Stimulated activated CD4-positive, alpha-beta T cell treated with anti-CD3 and anti-CD28 coated beads, Interleukin-15, amount 100 ng/mL, for 48 hours (primary cell): ENCODE measurements at regions not wholly inside any gene's neighbourhood (a gene's known extent, or its start where the extent isn't known, plus 50 kb on each side); places are given as distances from the start of the nearest gene placed in this dataset.

Source experiments
- DNase-seq, 2 donors: peaks; one replicate each; pipeline ENCODE4 v3.0.0-alpha.2; 2020; ENCODE audit warnings: low read depth in 2 of 2

GRCh38 chr12:105705765-105706164 is 375.3 kb downstream of the C12orf75 start:
- peak in 1 of 2 donors; percentile 5 for DNase-seq

DNA sequence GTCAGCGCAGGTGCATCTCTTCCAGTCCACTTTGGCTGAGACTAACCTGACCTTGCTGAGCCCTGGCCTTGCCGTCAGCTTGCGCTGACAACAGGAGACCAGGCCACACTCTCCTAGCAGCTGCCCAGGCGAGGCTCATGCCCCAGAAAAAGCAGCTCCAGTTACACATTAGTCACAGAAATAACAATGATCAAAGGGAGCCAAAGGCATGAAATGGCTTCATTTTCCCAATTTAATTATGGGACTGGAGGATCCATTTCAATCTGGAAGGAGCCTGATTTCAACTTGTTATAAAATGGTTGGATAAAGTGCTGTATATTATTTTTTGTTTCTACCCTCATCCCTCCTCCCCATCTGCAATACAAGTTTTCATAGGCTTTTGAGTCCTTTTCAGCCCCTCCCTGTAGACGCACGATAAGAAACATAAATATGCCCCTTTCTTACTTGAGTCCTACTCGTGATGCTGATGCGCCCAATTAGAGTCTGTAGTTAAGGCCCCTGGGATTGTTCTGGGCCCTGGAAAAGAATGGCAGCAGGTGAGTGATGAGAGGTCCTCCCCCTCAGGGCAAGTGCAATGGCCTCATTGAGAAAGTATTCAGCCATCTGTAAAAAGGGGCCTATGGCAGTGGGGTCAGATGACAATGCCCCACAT is 376.0 kb downstream of the C12orf75 start:
- no peak for DNase-seq

DNA sequence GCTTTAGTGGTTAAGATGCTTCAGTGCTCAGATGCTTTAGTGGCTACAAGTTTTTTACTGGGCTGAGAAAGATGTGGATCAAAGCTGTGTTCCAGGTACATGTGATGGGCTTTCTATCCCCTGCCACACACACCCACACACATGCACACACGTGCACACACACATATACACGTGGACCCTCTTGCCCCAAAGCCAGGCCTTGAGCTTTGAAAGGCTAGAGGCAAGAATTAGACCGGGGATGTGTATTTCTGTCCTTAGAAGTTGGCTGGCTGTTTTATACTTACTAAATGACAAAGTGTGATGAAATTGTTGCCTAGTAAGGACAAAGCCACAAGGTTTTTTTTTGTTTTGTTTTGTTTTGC is 376.5 kb downstream of the C12orf75 start:
- DNase-seq, result no peak

DNA sequence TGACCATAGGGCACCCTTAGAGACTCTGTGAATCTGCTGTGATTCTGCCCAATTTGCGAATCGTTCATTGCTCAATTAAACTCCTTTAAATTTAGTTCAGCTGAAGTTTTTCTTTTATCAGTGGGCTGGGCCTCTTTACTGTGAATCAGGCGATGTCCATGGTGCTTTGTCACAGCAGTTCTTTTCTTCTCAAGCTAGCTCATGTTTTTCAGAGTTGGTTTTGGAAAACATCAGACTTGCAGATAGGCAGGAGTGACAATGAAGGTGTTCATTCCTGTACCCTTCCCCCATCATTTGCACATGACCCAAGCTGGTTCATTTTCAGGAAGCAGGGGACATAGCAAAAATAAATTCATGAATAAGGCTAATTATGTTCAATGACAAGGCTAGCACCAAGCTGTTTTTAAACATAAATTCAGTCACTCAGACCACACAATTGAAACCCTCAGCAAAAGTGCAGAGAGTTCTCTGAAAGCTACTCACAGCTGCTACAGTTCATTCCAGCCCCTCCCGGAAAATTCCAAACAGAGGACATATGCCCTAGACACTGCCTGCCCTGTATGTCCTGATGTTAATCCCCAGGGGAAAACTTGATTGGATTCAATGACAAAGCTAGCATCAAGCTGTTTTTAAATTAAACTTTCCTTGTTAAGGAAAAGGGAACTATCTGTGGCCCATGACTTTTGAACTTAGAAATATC is 383.3 kb downstream of the C12orf75 start:
- DNase-seq, result no peak

DNA sequence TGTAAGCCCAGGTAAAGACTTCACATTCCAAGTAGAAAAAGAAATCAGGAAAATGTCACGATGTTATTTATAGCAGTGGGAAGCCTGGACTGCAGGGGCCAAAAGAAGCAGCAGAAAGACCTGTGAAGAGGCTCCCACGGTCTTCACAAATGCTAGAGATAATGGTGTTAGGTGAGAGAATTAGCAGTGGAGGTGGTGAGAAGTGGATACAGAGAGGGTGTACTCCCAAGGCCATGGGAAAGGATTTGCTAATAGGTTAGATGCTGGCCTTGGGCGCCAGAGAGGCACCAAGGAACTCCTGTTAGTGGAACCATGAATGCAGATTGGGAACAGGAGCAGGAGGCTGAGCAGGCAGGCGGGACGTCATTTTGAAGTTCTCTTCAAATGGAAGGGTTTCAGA is 386.1 kb downstream of the C12orf75 start:
- no peak for DNase-seq

DNA sequence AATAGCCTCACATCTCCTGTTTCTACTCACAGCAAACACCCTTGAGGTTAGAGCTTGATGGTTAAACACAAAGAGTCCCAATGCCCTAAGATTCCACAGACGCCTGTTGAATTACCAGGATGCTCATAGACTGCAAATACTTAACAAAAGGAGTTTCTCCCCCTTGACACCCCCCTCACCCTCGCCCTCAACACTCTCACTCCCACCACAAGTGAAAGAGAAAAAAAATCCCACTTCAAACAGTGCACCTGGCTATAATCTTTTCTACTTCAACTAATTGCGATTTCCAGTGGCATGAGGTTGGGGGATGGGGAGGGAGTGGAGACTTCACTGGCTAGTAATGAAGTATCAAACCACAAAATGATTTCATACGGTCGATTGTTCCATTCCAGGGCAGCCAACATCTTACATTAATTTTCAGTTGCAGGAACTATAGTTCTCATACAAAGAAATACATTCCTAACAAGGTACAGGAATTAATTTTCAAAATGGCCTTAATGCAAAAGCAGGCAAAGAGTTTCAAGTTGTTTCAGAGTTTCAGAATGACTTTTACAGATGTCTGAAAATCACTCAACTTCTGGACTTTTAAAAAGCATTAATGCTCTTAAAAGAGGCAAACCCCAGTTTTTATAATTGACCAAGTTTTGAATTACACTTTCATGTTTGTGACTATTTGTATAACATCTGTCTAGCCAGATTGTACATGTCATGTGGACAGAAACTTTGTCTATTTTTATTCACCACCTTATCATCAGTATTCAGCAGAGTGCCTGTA is 390.7 kb downstream of the C12orf75 start:
- DNase-seq, result no peak

- DNase-seq, result no peak
Measured at GRCh38 chr12:105721891-105722290, 391.4 kb downstream of the C12orf75 start.

- no peak for DNase-seq
Measured at GRCh38 chr12:105723066-105723465, 392.6 kb downstream of the C12orf75 start.

DNA sequence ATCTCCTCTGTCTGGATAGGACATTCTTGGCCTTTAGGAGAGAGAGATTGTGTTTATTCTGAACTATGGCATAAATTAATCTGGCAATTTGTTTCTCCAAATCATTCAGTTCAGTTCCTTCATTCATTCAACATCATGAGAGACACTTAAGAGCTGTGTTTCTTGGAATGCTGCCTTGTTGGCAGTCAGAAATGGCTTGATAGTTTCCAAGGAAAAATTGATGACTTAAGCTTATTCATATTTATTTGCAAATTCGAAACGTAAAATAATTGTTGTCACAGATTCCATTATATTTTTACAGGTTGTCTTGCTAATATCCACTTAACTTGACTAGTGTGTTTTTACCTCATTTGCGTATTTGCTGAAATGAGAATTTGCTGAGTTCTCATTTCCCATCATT is 393.0 kb downstream of the C12orf75 start:
- DNase-seq, result no peak

DNA sequence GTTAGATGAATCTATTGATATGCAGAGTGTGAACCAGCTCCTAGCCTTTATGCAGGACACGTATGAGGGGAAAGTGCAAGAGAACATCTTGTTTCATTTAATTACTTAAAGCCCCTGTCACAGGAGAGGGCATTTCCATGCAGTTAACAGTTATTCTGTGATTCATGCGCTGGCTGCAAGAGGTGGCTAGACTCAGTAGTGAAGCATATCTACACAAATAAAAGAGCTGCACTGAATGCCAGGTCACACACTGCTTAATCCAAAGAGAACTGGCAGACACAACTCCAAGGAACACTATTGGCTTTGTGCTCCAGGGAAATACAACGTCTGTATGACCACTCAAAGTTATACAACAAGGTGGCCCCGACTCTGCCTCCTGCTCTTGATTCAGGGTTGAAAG is 394.1 kb downstream of the C12orf75 start:
- no peak for DNase-seq

DNA sequence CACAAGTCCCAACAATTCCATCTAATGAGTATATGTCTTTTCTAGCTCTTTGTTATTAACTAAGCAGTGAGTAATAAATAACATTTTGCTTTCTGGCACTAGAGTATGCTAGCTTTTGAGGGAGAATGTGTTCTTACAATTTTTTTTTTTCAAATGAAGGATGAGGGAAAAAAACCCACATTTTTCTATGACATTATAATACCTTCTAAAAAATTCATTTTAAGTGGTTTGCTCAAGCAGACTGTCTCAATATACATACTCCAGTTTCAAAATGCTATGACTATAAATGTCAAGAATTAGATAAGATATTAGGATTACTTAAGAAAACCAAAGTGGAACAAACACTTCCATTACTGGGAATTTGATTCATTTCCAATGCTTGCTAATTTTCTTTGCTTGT is 394.6 kb downstream of the C12orf75 start:
- DNase-seq, result no peak

DNA sequence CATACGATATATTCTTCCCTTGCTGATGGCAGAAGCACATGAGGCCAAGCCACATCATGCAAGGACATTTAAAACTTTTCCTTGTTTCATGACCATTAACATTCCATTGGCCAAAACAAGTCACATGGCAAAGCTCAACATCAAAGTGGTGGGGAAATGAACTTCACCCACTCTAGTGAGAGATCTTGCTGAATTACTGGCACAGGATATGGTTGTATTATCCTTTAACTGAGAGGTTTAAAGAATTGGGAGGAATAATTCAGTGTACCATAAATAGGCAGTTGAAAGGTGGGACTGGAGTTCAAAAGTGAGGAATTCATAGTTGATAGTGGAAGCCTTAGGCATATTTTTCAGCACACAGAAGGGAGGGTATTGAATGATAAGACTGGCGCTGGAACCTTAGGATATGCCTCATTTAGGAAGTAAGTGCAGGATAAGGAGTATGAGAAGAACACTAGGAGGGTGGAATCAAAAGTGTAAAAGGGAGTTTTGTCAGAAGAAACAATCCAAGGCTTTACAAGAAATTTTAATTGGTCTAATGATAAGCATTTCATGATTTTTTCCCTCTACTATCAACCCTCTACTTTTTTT is 398.8 kb downstream of the C12orf75 start:
- no peak for DNase-seq

DNA sequence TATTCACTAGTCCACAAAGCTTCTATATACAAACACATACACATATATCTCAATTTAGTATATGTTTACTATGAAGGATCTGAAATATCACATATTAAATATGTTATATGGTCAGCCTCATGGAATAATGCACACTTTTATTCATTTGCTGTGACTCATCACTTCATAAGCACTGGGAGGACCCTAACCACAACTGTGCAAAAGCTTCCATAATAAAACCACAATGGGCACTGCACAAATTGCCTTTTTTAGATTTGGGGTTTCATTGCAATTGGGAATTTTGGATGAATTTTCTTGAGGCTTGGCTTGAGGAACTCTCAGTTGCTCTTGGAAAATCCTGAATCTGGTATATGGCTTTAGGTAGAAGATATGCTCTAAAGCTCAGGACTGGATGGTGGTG is 399.4 kb downstream of the C12orf75 start:
- no peak for DNase-seq

GRCh38 chr12:105733579-105733978 is 403.1 kb downstream of the C12orf75 start:
- DNase-seq, result no peak

DNA sequence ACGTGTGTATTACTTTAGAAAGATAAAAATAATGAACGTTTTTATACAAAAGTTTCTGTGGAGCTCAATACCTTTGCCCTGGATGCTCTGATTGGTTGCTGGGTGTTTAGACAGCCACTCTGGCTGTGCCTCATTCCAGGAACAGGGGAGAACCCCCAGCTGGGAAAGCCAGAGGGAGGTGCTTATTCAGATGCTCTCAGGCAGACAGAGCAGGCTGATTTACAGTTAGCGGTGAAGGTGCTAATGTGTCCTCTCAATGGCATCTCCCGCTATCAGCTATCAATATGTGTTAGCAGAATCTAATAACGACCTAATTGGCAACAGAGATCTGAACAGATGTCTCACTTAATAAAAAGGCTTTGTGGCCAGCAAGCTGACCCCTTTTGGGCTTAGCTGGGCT is 402.3 kb downstream of the NUAK1 start:
- no peak for DNase-seq

GRCh38 chr12:105738051-105738450 is 400.7 kb downstream of the NUAK1 start:
- DNase-seq, result no peak

DNA sequence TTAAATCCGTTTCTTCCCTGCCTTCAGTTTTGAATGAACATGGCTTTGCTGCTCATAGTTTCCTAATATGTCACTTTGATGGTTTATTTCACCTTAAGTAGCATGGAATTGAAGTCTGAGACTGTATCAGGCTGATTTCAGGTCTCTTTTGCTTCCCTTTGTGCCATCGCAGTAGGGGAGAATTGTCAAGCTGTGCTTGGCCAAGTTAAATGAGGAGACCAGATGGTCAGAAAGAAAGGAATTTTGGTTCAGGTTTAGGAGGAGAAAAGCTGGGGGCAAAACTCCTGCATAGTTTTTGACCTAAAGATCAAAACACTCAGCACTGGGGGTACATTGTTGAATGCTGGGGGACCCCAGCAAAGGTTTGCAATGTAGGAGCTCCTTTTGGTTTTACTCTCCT is 398.4 kb downstream of the NUAK1 start:
- DNase-seq, result no peak

DNA sequence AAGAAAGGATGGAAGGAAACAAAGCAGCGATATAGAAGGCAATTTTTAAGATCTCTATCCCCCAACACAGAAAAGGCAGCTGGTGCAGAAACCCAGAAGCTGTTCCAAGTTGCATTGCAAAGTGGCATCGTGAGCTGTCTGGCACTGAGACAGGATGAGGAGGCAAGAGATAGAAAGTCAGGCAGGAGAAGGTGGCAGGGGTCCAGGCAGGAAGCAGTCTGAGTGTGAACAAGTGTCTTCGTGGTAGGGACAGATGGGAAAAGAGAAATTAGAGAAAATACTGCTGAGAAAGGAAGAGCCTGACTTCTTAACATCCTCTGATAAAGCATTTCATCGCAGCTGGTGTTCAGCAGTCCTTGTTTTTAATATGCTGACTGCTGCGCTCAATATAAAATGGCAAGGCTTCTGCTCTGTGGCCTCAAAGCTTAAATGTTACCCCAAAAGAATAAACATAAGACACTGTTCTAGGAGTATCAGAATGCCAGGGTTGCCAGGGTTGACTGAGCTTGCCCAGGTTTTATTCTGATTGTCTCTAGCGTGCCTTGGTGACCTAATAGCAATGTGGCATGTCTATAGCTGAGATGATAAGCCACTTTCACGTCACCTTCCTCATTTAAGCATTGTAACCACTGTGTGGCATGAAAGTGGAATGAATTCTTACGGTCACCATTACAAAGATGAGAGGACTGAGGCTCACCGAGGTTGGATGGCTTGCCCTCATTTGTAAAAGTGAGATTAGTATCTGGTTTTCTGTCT is 397.6 kb downstream of the NUAK1 start:
- DNase-seq, result no peak

- no peak for DNase-seq
Measured at GRCh38 chr12:105741786-105742566, 396.8 kb downstream of the NUAK1 start.

- DNase-seq, result no peak
Measured at GRCh38 chr12:105742567-105742874, 396.2 kb downstream of the NUAK1 start.

GRCh38 chr12:105744371-105745058 is 394.2 kb downstream of the NUAK1 start:
- no peak for DNase-seq
